22Rv1 (cell line): ENCODE measurements at regions not wholly inside any gene's neighbourhood (a gene's known extent, or its start where the extent isn't known, plus 50 kb on each side); places are given as distances from the start of the nearest gene placed in this dataset.

Experiments used
- ZFX ChIP-seq: fragments of 450-650 bp; IDR thresholded peaks from 2 replicates; pipeline ENCODE4 v1.6.1; 2017; ENCODE audit warnings: antibody characterized with exemption, borderline replicate concordance
- TF ChIP-seq, protein P1 (sequence below): fragments of 450-650 bp; IDR thresholded peaks from 2 replicates; pipeline ENCODE4 v1.5.1; 2017; ENCODE audit warnings: mild to moderate bottlenecking

DNA sequence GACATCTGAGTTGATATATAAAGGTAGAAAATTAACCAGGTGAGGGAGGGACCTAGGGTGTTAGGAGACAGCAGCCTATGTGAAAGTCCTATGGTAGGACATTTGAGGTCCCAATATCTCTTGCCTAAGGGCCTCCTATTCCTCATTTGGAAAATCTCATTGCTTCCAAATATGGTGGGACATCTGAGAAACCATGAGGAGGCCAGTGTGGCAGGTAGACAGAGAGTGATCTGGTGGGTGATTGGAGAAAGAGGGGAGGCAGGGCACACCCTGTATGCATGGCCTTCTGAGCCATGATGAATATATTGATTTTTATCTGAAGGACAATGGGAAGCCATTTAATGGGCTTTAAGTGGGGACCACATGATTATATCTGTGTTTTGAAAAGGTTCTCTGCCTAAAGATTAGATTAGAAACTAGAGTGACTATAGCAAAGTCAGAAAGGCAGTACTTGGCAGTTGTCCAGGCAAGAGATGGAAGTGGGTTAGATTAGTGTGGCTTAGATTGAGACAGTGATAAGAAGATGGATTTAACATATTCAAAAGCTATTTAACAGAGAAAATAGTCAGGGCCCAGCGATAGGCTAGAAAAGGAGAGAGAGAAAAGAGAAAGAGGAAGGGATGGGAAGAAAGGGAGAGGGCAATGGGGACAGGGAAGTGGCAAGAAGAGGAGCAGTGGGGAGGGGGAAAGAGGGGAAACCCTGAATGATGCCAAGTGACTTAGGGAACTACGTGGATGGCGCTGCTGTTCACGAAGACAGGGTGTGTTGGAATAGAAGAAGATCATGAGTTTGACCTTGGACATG lies 237.2 kb upstream of the SRRM4 start:
- TF ChIP-seq, protein P1, sequence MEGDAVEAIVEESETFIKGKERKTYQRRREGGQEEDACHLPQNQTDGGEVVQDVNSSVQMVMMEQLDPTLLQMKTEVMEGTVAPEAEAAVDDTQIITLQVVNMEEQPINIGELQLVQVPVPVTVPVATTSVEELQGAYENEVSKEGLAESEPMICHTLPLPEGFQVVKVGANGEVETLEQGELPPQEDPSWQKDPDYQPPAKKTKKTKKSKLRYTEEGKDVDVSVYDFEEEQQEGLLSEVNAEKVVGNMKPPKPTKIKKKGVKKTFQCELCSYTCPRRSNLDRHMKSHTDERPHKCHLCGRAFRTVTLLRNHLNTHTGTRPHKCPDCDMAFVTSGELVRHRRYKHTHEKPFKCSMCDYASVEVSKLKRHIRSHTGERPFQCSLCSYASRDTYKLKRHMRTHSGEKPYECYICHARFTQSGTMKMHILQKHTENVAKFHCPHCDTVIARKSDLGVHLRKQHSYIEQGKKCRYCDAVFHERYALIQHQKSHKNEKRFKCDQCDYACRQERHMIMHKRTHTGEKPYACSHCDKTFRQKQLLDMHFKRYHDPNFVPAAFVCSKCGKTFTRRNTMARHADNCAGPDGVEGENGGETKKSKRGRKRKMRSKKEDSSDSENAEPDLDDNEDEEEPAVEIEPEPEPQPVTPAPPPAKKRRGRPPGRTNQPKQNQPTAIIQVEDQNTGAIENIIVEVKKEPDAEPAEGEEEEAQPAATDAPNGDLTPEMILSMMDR, result no peak
- TF ChIP-seq ZFX, result no peak
